ENCODE measurements at regions not wholly inside any gene's neighbourhood (a gene's known extent, or its start where the extent isn't known, plus 50 kb on each side); places are given as distances from the start of the nearest gene placed in this dataset.

GRCh38 chr14:89674936-89675335, 257.9 kb upstream of the FOXN3 start:
- TF ChIP-seq CTCF (IDR thresholded peaks at IDR 0.05; ENCODE audit: low read depth, low read length) = no peak
- TF ChIP-seq EZH2phosphoT487 (IDR thresholded peaks at IDR 0.05; ENCODE audit: low read depth) = no peak

Measured in OCI-LY3 (cell line).